Tongue (tissue), 1 donor: ENCODE measurements at regions not wholly inside any gene's neighbourhood (a gene's known extent, or its start where the extent isn't known, plus 50 kb on each side); places are given as distances from the start of the nearest gene placed in this dataset.
"Not testable (repeated sequence)": the region's sequence is repeated elsewhere in the genome, so short reads cannot be mapped to it uniquely, and the experiment has no call there.

Source experiments
- DNase-seq: peaks from one replicate; pipeline ENCODE4 v3.0.0-alpha.2; 2015

DNA sequence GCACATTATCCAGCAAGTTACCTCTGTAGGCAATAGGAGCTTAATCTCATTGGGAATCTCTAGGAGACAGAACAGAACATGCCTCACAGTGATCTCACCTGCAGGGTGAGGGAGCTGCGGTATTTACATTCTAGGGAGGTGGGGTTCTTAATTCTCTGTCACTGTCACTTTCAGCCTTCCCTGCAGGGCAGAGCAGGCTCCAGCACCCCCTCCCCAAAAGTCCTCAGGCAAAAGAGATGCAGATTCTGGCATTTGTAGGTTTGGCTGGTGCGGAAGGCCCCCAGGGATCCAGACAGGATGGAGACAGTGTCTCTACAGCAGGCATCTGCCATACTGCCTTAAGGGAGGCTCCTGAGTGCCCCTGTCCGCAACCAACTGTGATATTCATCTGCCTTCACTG is 166.4 kb upstream of the ATP6AP2 start:
- no peak for DNase-seq

DNA sequence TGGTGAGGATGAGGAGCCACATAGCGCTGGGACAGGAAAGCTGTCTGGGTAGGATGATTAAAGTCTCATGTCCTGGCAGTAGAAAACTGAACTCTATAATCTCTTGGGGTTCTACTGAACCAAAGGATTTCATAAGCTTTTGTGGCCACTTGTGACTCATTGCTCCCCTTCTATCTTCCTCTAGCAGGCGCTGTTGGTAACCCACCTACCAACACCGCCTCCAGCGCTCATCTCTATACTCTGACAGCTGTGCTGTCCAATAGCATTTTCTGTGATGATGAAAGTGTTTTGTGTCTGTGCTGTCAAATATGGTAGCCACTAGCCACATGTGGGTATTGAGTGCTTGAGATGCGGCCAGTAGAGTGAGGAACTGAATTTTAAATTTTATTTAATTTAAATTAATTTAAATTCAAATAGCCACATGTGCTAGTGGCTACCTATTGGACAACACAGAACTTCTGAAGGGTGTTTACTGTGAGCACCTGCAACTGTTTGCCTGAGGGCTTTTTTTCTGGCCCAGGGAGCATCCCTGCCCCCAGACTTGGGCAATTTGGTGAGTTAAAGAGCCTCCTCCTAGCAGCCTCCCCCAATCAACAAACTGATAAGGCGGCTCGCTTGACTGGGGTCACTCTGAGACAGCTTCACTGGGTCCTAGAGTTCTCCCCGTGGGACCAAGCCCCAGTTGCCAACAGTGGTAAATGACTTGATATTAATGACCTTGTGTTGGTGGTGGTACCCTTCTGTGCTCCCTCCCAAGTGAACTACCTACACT is 169.2 kb upstream of the ATP6AP2 start:
- no peak for DNase-seq

DNA sequence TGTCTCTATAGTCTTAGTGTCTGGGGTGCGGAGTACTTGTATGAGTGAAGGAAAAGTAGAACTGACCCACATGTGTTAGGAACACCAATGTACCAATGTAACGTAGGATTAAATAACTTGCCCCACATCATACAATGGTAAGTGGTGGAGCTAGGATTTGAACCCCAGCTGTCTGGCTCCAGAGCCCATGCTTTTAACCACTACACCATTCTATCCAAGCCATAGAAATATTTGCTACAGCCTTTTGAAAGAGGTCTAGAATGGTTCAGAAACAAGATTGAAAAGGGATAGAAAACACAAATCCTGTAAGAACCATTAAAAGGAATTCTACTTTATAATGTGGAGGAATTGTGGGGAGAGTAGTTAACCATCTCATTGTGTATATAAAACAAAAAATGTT is 169.9 kb upstream of the ATP6AP2 start:
- DNase-seq, result no peak

DNA sequence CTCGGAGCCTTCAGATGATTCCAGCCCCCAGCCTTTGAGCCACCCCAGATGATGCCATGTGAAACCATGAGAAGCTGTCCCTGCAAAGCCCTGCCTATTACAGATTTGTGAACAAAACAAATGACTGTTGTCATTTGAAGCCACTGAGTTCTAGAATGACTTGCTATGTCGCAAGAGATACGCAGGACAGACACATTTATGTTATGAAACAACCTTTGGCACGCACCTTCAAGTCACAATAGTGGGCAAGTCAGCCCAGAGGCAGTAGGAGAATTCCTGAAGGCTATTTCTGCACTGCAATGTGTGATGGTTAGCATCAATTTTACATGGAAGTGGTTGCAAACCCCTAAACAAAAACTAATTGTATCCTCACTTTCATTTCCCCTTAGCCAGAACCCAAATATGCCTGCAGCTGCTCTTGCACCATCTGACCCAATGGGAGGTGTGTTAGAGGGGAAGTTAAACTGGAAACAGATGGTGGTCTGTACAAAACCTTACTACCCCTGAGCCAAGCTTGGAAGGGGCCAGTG is 174.4 kb upstream of the ATP6AP2 start:
- DNase-seq, result peak; percentile 38

DNA sequence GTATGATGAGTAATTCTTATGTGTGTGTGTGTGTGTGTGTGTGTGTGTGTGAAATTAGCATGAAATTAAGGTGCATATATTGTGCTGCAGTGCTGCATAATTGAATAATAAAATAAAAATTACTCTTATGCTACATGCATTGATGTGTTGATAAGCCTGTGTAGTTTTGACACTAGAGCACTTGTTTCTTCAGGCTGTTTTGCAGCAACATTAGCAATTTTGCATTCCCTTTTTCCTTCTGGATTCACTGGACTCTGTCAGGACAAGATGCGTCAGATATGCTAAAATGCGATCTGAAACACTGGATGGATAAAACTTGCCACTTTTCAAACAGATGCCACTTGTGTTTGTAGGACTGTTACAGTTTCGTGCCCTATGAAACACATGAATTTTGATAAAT is 175.4 kb upstream of the ATP6AP2 start:
- DNase-seq, result no peak

DNA sequence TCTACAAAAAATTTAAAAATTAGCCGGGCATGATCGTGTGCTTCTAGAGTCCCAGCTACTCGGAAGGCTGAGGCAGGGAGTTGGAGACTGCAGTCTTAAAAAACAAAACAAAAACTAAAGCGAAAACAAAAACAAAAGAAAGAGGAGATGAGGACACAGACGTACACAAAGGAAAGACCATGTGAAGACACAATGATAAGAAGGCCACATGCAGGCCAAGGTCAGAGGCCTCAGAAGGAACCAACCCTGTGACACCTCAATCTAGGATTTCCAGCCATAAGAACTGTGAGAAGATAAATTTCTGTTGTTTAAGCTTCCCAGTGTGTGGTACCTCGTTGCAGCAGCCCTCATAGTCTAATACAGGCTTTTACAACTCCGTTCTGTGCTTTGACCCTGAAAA is 177.0 kb upstream of the ATP6AP2 start:
- no peak for DNase-seq

DNA sequence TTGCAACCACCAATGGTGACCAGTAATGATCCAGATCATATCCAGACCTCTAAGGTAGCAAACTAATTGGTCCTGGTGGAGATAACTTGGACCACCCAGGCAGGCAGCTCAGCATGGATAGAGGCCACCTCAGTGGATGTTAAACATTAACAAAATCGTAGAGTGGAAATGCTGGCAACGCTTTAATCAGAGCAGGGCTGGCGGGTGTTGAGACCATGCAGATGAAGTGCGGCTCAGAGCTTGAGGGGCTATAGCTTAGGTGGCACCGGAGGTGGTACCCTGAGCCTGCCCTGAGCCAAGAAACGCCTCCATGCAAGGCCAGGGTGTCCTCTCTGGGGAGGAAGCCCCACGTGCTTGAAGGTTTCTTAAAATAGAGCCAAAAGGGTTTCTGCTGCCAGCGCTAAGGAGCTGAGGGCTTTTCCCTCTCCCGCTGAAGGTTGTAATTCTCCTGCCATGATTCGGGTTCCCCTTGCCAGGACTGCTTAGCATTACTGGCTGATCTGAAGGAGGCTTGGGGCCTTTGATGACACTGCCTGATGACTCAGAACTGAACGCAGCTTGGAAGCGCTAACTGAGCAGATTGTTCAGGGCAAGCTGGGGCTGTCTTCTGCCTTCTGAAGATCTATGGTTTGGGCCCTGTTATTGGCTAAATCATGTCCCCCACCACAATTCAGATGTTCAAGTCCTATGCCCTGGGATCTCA is 177.8 kb upstream of the ATP6AP2 start:
- no peak for DNase-seq

DNA sequence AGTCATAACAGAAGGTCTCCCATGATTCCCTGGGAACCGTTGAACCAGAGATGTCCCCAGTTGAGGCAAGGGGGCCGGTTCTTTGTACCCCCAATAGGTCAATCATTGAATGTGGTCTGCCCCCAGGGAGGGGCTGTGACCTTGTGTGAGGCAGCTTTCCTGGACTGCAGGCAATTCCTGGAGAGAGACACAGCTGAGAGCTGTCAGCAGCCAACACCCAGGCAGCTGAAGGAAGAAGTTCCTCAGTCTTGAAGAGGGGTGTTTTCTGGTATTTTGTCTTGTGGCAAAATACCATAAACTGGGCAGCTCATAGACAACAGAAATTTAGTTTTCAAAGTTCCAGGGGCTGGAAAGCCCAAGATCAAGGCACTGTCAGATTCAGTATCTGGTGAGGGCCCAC is 185.7 kb upstream of the ATP6AP2 start:
- no peak for DNase-seq

DNA sequence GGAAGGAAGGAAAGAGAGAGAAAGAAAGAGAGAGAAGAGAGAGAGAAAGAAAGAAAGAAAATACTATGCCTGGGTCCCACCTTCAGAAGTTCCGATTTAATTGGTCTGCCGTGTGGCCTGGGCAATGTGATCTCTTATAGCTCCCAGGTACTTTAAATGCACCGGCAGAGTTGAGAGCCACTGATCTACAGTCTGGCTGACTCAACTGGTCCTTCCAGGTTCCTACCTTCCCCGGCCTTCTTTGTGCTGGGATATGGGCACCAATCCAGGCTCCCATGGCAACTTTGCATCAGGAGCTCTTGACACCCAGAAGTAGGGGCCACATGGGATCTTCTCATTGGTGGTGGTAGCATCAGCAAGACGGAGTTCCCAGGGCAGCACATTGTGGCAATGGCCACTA is 186.5 kb upstream of the ATP6AP2 start:
- DNase-seq, result no peak

DNA sequence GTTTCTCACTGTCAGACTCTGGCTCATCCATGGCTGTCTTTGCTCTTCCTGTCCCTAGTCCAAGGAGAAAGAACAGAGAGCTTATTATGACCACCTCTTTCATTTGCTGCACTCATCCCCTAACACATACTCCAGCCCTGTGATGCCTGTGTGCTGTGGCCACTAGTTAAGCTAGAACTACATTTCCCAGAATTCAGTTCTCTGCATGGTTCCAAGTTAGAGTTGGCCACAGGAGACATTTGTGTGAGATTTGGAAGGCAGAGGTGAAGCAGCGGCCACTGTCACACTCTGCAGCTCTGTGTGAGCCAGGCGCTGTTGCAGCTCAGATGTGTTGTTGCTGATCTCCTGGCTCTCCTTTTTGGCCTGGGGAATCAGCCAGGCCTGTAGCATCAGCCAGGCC is 188.2 kb upstream of the ATP6AP2 start:
- DNase-seq, result no peak

DNA sequence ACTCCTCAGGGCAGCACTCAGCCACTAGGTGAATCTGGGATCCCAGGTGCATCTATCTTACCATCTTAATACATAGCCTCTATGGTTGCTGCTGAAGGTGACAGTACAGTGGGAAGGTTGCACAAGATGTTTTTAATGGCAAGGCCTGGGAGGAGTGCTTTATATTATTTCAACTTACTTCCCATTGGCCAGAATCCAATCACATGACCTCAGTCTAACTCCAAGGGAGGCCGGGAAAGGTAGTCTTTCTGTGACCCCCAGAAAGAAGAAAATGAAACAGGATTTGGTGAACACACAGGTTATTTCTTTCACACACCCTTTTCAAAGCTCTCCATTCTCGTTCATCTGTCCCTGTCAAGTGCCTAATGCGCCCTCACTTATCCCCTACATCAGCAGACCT is 189.1 kb upstream of the ATP6AP2 start:
- no peak for DNase-seq

DNA sequence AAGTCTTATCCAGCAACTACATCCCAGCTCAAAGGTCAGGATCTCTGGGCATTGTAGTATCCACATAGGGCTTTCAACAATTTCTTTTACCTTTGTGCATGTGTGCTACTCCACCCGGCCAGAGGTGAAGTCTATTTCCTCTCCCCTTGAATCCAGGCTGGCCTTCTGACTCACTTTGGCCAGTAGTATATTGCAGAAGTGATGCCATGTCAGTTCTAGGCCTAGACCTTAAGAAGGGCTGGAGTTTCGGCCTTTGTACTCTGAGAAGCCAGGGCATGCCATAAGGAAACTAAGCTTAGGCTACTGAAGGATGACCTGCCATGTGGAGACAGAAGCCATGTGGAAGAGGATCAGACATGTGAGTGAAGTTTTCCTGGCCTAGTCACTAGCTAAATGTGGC is 191.2 kb upstream of the ATP6AP2 start:
- DNase-seq, result no peak

DNA sequence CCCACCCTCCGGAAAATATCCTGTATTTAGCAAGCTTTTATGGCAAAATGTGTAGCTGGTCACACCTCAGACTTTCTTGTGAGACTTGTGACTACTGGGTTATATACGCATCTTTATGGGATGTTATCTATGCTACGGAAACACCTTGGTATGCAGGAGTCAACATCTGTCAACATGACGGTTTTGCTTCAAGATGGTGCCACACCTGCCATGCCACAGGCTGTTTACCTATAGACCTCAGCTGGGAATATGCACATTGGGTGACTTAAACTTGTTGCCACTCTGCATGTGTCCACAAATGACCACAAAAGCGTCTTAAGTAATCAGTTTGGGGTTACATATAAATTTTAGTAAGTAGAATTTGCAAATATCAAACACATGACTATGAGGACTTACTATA is 192.3 kb upstream of the ATP6AP2 start:
- DNase-seq, result no peak

DNA sequence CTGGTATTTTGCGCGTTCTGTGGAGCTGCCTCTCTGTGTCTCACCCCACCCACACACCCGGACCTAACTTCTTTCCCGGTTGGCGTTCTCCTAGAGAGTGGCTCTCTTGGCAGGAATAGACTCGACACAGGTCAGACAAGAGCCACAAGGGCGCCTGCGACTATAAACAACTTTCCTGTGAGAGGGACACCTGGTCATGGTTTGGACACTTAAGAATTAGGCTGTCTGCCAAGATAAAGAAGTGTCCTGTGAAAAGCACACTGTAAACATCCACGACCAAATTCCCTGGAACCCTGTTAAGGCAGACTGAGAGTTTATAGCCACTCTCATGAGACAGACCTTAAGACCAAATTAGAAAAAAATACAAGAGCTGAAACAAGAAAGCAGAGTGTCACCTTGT is 192.9 kb upstream of the ATP6AP2 start:
- DNase-seq, result not testable (repeated sequence)

DNA sequence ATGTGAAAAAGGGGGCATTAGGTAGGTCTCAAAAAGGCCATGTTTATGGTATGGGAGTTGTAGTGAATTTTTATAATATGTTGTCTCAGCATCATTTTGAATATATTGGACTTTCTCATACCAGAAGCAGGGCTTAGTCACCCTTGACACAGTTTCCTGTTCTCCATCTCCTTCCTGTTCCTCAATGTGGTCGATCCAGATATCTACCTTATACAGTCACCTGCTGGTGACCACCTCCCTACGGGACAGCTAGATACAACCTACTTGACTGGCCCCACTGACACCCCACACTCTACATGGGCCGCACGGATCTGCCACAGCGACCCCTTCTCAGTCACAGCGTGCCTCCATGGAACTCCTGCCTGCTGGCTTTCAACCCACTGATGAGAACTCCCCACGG is 193.5 kb upstream of the ATP6AP2 start:
- DNase-seq, result not testable (repeated sequence)

DNA sequence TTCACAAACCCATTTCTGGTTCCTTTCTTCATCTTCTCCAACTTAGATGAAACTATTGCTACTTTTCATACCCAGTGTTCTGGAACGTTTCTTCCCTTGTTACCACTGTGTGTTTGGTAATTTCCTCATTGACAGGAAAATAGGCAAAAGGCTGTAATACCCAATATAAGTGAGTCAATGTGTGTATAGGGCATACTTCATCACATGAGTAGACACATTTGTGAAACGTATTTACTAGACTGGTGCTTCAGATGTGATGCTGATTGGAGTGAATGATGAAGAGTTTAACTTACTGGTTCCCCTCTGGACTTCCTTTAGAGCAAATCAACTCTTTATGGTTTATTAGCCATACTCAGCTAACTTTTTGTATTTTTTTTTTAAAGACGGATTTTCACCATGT is 195.1 kb upstream of the ATP6AP2 start:
- DNase-seq, result no peak

DNA sequence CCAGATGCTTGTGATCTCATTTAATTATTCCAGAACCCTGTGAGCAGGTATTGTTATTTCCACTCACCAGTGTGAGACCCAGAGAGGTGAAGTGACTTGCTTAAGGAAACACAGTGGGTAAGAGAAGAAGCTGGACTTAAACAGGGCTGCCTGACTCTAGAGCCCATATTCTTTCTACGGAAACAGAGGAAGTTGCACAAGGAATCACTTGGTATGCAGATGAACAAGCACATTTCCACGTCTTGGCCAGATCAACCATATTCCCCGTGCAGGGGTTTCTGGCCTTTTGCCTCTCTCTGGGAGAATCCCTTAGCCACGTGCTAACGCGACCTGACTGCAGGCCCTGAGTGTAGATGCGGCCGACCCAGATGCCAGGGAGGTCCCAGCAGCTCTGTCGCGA is 195.5 kb upstream of the ATP6AP2 start:
- DNase-seq, result no peak

DNA sequence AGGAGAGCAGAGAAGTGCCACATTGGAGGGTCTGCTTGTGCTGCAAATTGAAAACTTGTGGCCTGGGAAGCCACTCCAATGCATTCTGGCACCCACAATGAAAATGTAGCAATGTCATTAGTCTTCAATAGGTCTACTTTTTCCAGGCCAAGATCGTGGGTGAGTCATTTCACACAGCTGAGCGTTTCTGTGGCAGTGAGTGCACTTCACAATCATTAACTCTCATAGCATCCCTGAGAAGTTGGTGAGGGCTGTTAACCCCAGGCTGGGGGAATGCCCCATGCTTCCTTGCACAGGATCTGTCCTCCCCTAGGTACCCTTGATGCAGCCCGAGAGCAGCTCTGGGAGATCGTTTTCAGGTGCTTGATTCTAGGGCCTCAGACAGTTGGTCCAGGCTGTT is 196.8 kb upstream of the ATP6AP2 start:
- no peak for DNase-seq

DNA sequence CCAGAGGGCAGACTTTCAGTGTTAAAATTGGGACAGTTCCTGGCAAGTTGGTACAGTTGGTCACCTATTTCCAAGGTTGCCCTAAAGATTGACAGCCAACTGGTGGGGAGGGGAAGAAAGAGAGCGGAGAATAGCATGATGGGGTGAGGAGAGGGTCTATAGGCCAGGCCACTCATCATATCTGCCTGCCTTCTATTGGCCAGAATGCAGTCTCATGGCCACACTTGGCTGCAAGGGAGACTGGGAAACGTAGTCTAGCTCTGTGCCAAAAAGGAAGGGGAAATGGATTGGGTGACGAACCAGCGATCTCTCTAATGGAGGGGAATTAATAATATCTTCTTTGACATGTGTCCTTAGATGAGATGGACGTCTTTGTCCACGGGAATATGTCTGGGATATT is 197.4 kb upstream of the ATP6AP2 start:
- no peak for DNase-seq

DNA sequence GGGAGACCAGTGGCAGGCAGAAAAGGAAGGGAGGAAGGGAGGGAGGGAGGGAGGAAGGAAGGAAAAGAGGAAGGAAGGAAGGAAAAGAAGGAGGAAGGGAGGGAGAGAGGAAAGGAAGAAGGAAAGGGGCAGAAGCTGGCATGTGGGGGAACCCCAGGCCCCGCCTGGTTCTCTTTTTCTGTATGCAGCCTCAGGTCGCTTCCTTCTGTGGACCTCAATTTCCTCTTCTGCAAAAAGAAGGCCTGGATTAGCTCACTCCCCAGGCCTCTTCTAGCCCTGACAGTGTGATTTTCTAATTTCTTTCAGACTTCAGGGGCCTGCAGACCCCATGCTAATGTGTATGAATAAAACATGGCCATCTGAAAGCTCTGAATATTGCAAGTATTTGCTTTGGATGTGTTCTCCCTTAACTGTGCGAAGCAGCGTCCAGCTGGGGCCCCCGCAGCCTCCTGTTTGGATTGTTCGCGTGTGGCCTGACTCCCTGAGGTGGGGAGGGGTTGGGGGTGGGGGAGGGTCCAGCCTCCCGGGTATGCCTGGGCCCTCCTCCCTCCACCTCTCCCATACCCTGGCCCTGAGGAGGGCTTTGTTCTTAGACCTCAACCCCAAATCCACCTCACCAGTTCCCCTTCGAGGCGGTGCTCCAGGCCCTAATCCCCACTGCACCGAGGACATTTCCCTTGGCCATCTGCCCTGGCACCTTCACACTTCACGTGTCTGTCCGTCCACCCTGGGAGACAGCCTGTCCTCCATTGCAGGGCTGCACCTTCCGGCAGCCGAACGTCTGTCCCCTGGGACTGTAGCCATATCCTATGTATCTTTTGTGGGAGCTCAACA is 199.9 kb upstream of the ATP6AP2 start:
- peak; percentile 44 for DNase-seq

DNA sequence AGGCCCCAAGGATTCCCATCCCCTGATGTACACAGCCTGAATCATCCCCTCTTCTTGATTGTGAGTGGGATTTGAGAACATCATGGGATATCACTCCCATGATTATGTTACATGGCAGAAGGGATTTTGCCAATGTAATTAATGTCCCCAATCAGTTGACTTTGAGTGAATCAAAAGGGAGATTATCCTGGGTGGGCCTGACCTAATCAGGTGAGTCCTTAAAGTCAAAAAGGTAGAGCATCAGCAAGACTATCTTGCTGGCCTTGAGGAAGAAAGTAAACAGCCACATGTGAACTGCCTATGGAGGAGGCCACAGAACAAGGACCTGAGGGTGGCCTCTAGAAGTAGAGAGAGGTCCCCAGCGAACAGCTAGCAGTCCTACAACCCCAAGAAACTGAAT is 203.1 kb upstream of the ATP6AP2 start:
- DNase-seq, result no peak

DNA sequence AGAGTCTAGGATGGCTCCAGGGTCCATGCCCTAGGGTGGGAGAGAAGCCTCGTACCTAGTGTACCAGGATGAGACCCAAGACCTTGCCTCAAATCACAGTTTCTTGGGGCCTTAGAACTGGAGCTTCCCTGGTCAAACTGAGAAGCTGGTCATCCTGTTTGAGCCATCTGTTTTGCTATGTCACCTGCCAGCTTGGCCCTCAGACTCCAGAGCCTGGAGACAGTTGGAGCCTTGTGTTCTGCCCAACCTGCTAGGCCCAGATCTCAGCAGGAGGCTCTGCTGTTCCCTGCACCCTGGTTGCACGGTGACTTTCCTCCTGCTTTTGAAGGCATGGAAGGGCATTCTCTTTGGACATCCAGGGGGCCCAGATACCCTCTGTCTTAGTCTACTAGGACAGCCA is 206.3 kb upstream of the ATP6AP2 start:
- no peak for DNase-seq

DNA sequence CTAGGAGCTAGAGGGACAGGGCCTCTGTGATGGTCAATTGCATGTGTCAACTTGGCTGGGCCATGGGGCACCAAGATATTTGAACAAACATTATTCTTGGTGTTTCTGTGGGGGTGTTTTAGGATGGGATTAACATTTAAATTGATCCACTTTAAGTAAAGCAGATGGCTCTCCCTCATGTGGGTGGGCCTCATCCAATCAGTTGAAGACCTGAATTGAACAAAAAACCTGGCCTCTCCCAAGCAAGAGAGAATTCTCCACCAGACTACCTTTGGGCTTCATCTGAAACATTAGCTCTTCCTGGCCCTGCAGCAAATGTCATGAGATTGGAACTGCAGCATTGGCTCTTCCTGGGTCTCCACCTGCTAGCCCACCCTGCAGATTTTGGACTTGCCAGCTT is 207.1 kb upstream of the ATP6AP2 start:
- DNase-seq, result no peak
